Glomerular visceral epithelial cell (primary cell): ENCODE measurements at regions not wholly inside any gene's neighbourhood (a gene's known extent, or its start where the extent isn't known, plus 50 kb on each side); places are given as distances from the start of the nearest gene placed in this dataset.

Experiments used
- DNase-seq: peaks from one replicate; pipeline ENCODE4 v3.0.0-alpha.2; 2016; ENCODE audit errors: extremely low spot score

- DNase-seq, result no peak
These were observed 76.1 kb upstream of the MANEA start for GRCh38 chr6:95501032-95501904.

GRCh38 chr6:95503568-95503967, 73.8 kb upstream of the MANEA start:
- DNase-seq, result no peak

- DNase-seq, result no peak
These were observed 65.9 kb upstream of the MANEA start for GRCh38 chr6:95511404-95511803.

GRCh38 chr6:95515975-95516374, 61.4 kb upstream of the MANEA start:
- DNase-seq, result no peak

GRCh38 chr6:95517004-95517403, 60.3 kb upstream of the MANEA start:
- DNase-seq, result no peak

- DNase-seq, result no peak
These were observed 59.8 kb upstream of the MANEA start for GRCh38 chr6:95517568-95517967.

- DNase-seq, result no peak
These were observed 58.6 kb upstream of the MANEA start for GRCh38 chr6:95518630-95519227.

GRCh38 chr6:95519228-95520037, 57.9 kb upstream of the MANEA start:
- no peak for DNase-seq

GRCh38 chr6:95521181-95521580, 56.2 kb upstream of the MANEA start:
- DNase-seq, result no peak
